ENCODE measurements at regions not wholly inside any gene's neighbourhood (a gene's known extent, or its start where the extent isn't known, plus 50 kb on each side); places are given as distances from the start of the nearest gene placed in this dataset.

GRCh38 chr9:90175257-90175656 is 467.4 kb downstream of the DIRAS2 start:
- no peaks in the 10 kb centered on the region for H3K27me3 ChIP-seq
- no peak for TF ChIP-seq POLR2A (IDR thresholded peaks at IDR 0.05)
- no peak for TF ChIP-seq CTCF (IDR thresholded peaks at IDR 0.05)
- no peak for TF ChIP-seq EP300 (IDR thresholded peaks at IDR 0.05)
- no peak for TF ChIP-seq POLR2AphosphoS5 (IDR thresholded peaks at IDR 0.05)
- H3K36me3 ChIP-seq: no peaks in the 10 kb centered on the region
- no peak overlapping the region for H3K4me3 ChIP-seq
- no peak for DNase-seq
- no peak overlapping the region for H3K27ac ChIP-seq
- WGBS, 2 donors: 94 to 98% methylated on average over 3 of the region's 3 CpGs
- ATAC-seq (ENCODE audit: low FRiP score in 2 of 2): no peak
- no peaks in the 10 kb centered on the region for H3K9me3 ChIP-seq
- no peaks in the 10 kb centered on the region for H3K4me1 ChIP-seq

- Histone ChIP-seq H3K9me3 (no peaks in the 10 kb centered on the region), H3K27me3 (no peaks in the 10 kb centered on the region), H3K4me3 (no peak overlapping the region), H3K36me3 (no peaks in the 10 kb centered on the region), H3K27ac (no peak overlapping the region), H3K4me1 (no peaks in the 10 kb centered on the region)
- WGBS, 2 donors: 72 to 92% methylated on average over 4 of the region's 4 CpGs
- DNase-seq: no peak
- ATAC-seq (ENCODE audit: low FRiP score in 2 of 2): no peak
- no peak for TF ChIP-seq POLR2AphosphoS5 (IDR thresholded peaks at IDR 0.05)
- no peak for TF ChIP-seq POLR2A (IDR thresholded peaks at IDR 0.05)
- no peak for TF ChIP-seq CTCF (IDR thresholded peaks at IDR 0.05)
- TF ChIP-seq EP300 (IDR thresholded peaks at IDR 0.05): no peak
Measured at GRCh38 chr9:90175865-90176264, 466.8 kb downstream of the DIRAS2 start.

- Histone ChIP-seq H3K4me1 (no peaks in the 10 kb centered on the region), H3K27me3 (no peaks in the 10 kb centered on the region), H3K9me3 (no peaks in the 10 kb centered on the region), H3K4me3 (no peak overlapping the region), H3K36me3 (no peaks in the 10 kb centered on the region), H3K27ac (no peak overlapping the region)
- no peak for TF ChIP-seq POLR2A (IDR thresholded peaks at IDR 0.05)
- TF ChIP-seq POLR2AphosphoS5 (IDR thresholded peaks at IDR 0.05): no peak
- TF ChIP-seq CTCF (IDR thresholded peaks at IDR 0.05): no peak
- TF ChIP-seq EP300 (IDR thresholded peaks at IDR 0.05): no peak
- 79% methylated on average over 2 of the region's 2 CpGs for WGBS, 2 donors
- ATAC-seq (ENCODE audit: low FRiP score in 2 of 2): no peak
- no peak for DNase-seq
Measured at GRCh38 chr9:90176901-90177300, 465.7 kb downstream of the DIRAS2 start.

GRCh38 chr9:90180381-90180780 is 462.2 kb downstream of the DIRAS2 start:
- no peak overlapping the region for H3K4me3 ChIP-seq
- no peaks in the 10 kb centered on the region for H3K9me3 ChIP-seq
- H3K27me3 ChIP-seq: no peaks in the 10 kb centered on the region
- WGBS, 2 donors: 57 to 63% methylated on average over 1 of the region's 1 CpG
- no peaks in the 10 kb centered on the region for H3K4me1 ChIP-seq
- no peak for ATAC-seq (ENCODE audit: low FRiP score in 2 of 2)
- H3K27ac ChIP-seq: no peak overlapping the region
- no peak for DNase-seq
- TF ChIP-seq CTCF (IDR thresholded peaks at IDR 0.05) (no peak), POLR2A (IDR thresholded peaks at IDR 0.05) (no peak), POLR2AphosphoS5 (IDR thresholded peaks at IDR 0.05) (no peak), EP300 (IDR thresholded peaks at IDR 0.05) (no peak)
- H3K36me3 ChIP-seq: no peaks in the 10 kb centered on the region

- Histone ChIP-seq H3K4me1 (no peaks in the 10 kb centered on the region), H3K27ac (no peak overlapping the region), H3K9me3 (peaks cover 0 to 4% (median 0%) of the 10 kb centered on the region in 4 donors), H3K4me3 (no peak overlapping the region), H3K27me3 (no peaks in the 10 kb centered on the region), H3K36me3 (no peaks in the 10 kb centered on the region)
- no peak for TF ChIP-seq EP300 (IDR thresholded peaks at IDR 0.05)
- TF ChIP-seq CTCF (IDR thresholded peaks at IDR 0.05): no peak
- no peak for TF ChIP-seq POLR2A (IDR thresholded peaks at IDR 0.05)
- TF ChIP-seq POLR2AphosphoS5 (IDR thresholded peaks at IDR 0.05): no peak
- WGBS, 2 donors: 61 to 62% methylated on average over 2 of the region's 2 CpGs
- no peak for DNase-seq
- ATAC-seq (ENCODE audit: low FRiP score in 2 of 2): no peak
Measured at GRCh38 chr9:90188656-90189055, 454.0 kb downstream of the DIRAS2 start.

All from upper lobe of left lung (tissue), 6 donors.